ENCODE measurements at regions not wholly inside any gene's neighbourhood (a gene's known extent, or its start where the extent isn't known, plus 50 kb on each side); places are given as distances from the start of the nearest gene placed in this dataset.
"Not testable (repeated sequence)": the region's sequence is repeated elsewhere in the genome, so short reads cannot be mapped to it uniquely, and the experiment has no call there.

GRCh38 chr7:29723127-29723526 is 83.2 kb upstream of the WIPF3 start:
- H3K27ac Mint-ChIP-seq; H3K4me1 Mint-ChIP-seq (ENCODE audit: low read depth); H3K36me3 Mint-ChIP-seq; H3K9me3 Mint-ChIP-seq (ENCODE audit: low read depth); H3K4me3 Mint-ChIP-seq; H3K27me3 Mint-ChIP-seq: not testable (repeated sequence)

DNA sequence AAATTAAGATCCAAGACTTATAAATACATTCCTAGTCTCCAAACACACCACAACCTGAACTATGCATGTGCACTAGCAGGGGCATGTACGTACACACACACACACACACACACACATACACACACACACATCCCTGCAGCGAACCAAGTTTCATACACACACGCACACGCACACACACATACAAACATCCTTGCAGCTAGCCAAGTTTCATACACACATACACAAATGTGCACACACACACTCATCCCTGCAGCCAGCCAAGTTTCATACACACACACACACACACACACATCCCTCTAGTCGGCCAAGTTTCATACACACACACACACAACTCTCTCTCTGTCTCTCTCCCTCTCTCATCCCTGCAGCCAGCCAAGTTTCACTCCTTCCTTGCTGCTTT is 82.7 kb upstream of the WIPF3 start:
- peaks cover 3% of the 10 kb centered on the region for H3K27me3 Mint-ChIP-seq
- H3K9me3 Mint-ChIP-seq (ENCODE audit: low read depth) = no peaks in the 10 kb centered on the region
- no peaks in the 10 kb centered on the region for H3K4me1 Mint-ChIP-seq (ENCODE audit: low read depth)
- no peaks in the 10 kb centered on the region for H3K36me3 Mint-ChIP-seq
- H3K4me3 Mint-ChIP-seq = no peak overlapping the region
- no peak overlapping the region for H3K27ac Mint-ChIP-seq

DNA sequence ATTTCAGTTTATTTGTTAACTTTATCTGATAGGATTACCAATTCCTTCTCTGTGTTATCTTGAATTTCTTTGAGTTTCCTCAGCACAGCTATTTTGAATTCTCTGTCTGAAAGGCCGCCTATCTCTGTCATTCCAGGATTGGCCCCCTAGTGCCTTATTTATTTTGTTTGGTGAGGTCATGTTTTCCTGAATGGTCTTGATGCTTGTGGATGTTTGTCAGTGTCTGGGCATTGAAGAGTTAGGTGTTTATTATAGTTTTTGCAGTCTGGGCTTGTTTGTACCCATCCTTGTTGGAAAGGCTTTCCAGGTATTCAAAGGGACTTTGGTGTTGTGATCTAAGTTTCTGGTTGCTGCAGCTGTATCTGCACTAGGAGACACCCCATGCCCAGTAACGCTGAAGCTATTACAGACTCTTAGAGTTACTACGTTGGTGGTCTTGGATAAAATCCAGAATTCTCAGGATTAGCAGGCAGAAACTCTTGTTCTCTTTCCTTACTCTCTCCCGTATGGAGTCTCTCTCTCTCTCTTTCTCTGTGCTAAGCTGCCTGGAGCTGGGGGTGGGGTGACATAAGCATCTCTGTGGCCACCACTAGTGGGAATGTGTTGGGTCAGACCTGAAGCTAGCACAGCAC is 76.7 kb upstream of the WIPF3 start:
- not testable (repeated sequence) for H3K36me3 Mint-ChIP-seq; H3K27ac Mint-ChIP-seq; H3K4me3 Mint-ChIP-seq; H3K9me3 Mint-ChIP-seq (ENCODE audit: low read depth); H3K27me3 Mint-ChIP-seq; H3K4me1 Mint-ChIP-seq (ENCODE audit: low read depth)

DNA sequence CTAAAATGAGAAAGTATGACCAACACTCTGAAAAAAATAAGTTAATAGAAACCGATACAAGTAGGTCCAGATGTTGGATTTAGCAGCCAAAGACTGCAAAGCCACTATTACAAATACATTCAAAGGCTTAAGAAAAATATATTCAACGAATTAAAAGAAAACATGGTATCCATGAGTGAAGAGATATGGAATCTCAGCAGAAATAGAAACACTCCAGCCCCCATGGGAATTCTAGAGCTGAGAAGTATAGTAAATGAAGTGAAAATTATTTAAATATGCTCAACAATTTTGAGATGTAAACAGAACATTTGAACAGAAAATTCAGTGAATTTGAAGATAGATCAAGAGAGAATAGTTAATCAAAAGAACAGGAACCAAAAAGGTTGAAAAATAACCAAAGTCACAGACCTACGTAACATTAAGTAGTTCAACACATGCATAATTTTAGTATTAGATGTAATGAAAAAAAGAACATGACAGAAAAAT is 72.0 kb upstream of the WIPF3 start:
- H3K36me3 Mint-ChIP-seq = no peaks in the 10 kb centered on the region
- H3K9me3 Mint-ChIP-seq (ENCODE audit: low read depth) = no peaks in the 10 kb centered on the region
- no peak overlapping the region for H3K4me3 Mint-ChIP-seq
- no peak overlapping the region for H3K27ac Mint-ChIP-seq
- H3K27me3 Mint-ChIP-seq = peaks cover 12% of the 10 kb centered on the region
- no peaks in the 10 kb centered on the region for H3K4me1 Mint-ChIP-seq (ENCODE audit: low read depth)

DNA sequence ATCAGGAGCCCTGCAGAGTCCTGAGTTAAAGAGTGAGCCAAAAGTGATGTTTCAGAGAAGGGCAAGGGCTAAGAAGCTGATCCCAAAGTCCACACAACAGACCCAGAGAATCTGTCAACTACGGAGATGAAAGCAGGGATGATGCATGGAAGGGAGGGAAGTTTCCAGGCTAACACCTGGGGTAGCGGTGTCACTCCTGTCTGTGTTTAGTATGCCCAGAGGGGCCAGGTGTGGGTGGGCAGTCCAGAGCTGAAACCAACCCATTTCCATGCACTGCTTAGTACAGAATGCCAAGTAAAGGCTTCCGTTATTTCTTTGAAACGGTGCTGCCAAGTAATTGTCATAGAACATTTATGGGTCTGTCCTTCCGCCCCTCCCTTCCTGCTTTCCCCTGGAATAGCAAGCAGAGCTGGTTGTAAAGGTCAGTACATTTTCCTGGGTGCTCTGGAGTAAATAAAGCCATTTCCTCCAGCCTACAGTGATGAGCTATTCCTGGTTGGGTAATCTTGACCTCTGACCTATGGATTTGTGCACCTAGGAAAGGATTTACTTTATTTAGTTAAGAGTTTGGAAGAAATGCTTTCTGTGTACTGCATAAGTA is 58.6 kb upstream of the WIPF3 start:
- not testable (repeated sequence) for H3K4me1 Mint-ChIP-seq (ENCODE audit: low read depth); H3K27ac Mint-ChIP-seq; H3K9me3 Mint-ChIP-seq (ENCODE audit: low read depth); H3K36me3 Mint-ChIP-seq; H3K27me3 Mint-ChIP-seq; H3K4me3 Mint-ChIP-seq

- Mint-ChIP-seq H3K27ac (no peak overlapping the region), H3K4me1 (ENCODE audit: low read depth) (no peaks in the 10 kb centered on the region), H3K9me3 (ENCODE audit: low read depth) (no peaks in the 10 kb centered on the region), H3K27me3 (peaks cover 4% of the 10 kb centered on the region), H3K36me3 (no peaks in the 10 kb centered on the region), H3K4me3 (no peak overlapping the region)
Observed at GRCh38 chr7:29748286-29749099, 57.8 kb upstream of the WIPF3 start.

DNA sequence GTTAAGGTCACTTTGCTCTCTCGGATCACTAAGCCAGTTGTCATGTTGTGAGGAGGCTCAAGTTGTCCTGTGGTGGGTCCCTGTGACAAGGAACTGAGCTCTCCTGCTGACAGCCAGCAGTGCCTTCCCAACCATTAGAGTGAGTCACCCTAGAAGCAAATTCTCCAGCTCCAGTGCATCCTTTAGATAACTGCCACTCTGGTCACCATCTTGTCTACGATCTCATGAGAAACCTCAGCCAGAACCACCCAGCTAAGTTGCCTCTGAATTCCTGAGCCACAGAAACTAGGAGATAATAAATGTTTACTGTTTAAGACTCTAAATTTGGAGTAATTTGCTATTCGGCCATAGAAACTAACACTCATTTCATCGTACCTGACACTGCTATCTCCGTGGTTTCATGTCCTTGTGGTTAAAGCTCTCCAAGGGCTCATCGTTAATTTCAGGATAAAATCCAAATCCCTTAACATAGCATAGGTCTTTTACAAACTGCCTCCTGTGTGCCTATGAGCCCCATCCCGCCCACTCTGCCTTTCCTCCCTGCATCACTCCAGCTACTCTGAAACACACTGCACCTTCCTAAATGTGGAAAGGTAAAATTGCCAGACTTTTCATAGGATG is 56.5 kb upstream of the WIPF3 start:
- no peaks in the 10 kb centered on the region for H3K36me3 Mint-ChIP-seq
- H3K4me1 Mint-ChIP-seq (ENCODE audit: low read depth) = no peaks in the 10 kb centered on the region
- H3K27me3 Mint-ChIP-seq = peaks cover 4% of the 10 kb centered on the region
- no peaks in the 10 kb centered on the region for H3K9me3 Mint-ChIP-seq (ENCODE audit: low read depth)
- H3K4me3 Mint-ChIP-seq = no peak overlapping the region
- no peak overlapping the region for H3K27ac Mint-ChIP-seq

DNA sequence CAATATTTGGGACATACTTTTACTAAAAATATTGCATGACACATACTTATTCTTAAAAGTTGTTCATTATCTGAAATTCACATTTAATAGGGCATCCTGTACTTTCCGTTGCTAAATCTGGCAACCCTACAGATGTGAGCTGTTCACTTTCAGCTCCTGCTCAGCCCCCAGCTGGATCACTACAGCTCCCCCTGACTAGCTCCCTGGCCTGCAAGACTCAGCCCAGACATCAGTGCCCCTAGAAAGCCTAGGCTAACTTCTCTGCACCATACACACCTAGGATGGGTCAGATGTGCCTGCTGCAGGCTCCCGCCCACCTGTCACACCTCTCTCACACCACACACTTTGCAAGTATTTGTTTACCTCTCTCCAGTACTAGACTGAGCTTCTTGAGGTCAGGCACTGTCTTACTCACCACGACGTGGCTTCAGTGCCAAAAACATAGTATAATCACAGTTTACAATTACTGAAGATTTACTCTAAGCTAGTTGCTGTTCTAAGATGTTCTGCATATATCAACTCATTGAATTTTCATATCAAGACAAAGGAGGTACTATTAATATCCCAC is 55.9 kb upstream of the WIPF3 start:
- H3K27me3 Mint-ChIP-seq; H3K36me3 Mint-ChIP-seq; H3K4me3 Mint-ChIP-seq; H3K4me1 Mint-ChIP-seq (ENCODE audit: low read depth); H3K27ac Mint-ChIP-seq; H3K9me3 Mint-ChIP-seq (ENCODE audit: low read depth): not testable (repeated sequence)

DNA sequence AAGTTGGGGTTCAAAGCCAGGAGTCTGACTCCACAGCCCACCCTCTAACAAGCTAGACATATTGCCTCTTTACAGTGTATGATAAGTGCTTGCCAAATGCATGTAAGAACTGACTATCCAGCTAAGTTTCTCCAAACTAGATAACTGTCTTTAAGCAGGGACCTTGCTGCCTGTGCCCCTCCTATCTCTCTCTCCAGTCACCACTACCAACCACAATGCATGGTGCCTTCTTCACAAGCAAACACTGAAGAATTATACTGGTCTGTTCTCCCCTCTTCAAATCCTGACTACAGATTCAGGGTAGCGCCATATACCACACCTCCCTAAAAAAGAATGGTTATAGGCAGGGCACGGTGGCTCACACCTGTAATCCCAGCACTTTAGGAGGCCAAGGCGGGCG is 55.3 kb upstream of the WIPF3 start:
- not testable (repeated sequence) for H3K27me3 Mint-ChIP-seq; H3K4me1 Mint-ChIP-seq (ENCODE audit: low read depth); H3K27ac Mint-ChIP-seq; H3K4me3 Mint-ChIP-seq; H3K9me3 Mint-ChIP-seq (ENCODE audit: low read depth); H3K36me3 Mint-ChIP-seq

GRCh38 chr7:29754874-29755490 is 51.3 kb upstream of the WIPF3 start:
- H3K27me3 Mint-ChIP-seq = no peaks in the 10 kb centered on the region

More at GRCh38 chr7:29754874-29755490, 51.3 kb upstream of the WIPF3 start:
- Mint-ChIP-seq H3K4me3 (no peak overlapping the region), H3K36me3 (no peaks in the 10 kb centered on the region), H3K4me1 (ENCODE audit: low read depth) (no peaks in the 10 kb centered on the region), H3K27ac (no peak overlapping the region), H3K9me3 (ENCODE audit: low read depth) (no peaks in the 10 kb centered on the region)

Data from activated naive CD8-positive, alpha-beta T cell (primary cell).